IPS DF 6.9 (cell line): ENCODE measurements at regions not wholly inside any gene's neighbourhood (a gene's known extent, or its start where the extent isn't known, plus 50 kb on each side); places are given as distances from the start of the nearest gene placed in this dataset.
"Not testable (repeated sequence)": the region's sequence is repeated elsewhere in the genome, so short reads cannot be mapped to it uniquely, and the experiment has no call there.

Experiments
- DNase-seq: peaks from one replicate; pipeline ENCODE4 v3.0.0-alpha.2; 2013; ENCODE audit warnings: low read depth, low spot score
- H3K27ac ChIP-seq: one replicate; pipeline ENCODE4 v1.5.1; 2013; ENCODE audit warnings: low read length, control low read depth
- H3K27me3 ChIP-seq: 2 replicates; pipeline ENCODE4 v1.6.1; 2013; ENCODE audit warnings: mild to moderate bottlenecking, low read length; ENCODE audit not compliant: control insufficient read depth, insufficient read depth
- H3K36me3 ChIP-seq: 2 replicates; pipeline ENCODE4 v1.6.1; 2013; ENCODE audit warnings: low read length; ENCODE audit not compliant: control insufficient read depth, insufficient read depth
- H3K4me1 ChIP-seq: 2 replicates; pipeline ENCODE4 v1.6.1; 2013; ENCODE audit warnings: low read length; ENCODE audit not compliant: control insufficient read depth, insufficient read depth
- H3K4me3 ChIP-seq: 2 replicates; pipeline ENCODE4 v1.5.1; 2013; ENCODE audit warnings: mild to moderate bottlenecking, low read length
- H3K9me3 ChIP-seq: 2 replicates; pipeline ENCODE4 v1.6.1; 2013; ENCODE audit warnings: low read length, inconsistent platforms; ENCODE audit not compliant: control insufficient read depth, insufficient read depth
- WGBS: extraction: QIAGEN DNeasy Blood & Tissue Kit; methylation state at CpG from one replicate; pipeline ENCODE4 v1.1.7; 2013; ENCODE audit warnings: mixed read lengths, missing lambda C conversion rate; ENCODE audit not compliant: insufficient read length, insufficient coverage; 5-methylcytosine and 5-hydroxymethylcytosine counted together

- no peak for DNase-seq
- no CpG with 5 or more reads among the region's 4 CpGs for WGBS
- no peak overlapping the region for H3K4me3 ChIP-seq
- no peaks in the 10 kb centered on the region for H3K4me1 ChIP-seq
- H3K36me3 ChIP-seq: no peaks in the 10 kb centered on the region
- H3K27ac ChIP-seq: no peak overlapping the region
- no peaks in the 10 kb centered on the region for H3K27me3 ChIP-seq
- no peaks in the 10 kb centered on the region for H3K9me3 ChIP-seq
Observed at GRCh38 chr2:102871707-102872106, 109.9 kb downstream of the TMEM182 start.

GRCh38 chr2:102872388-102872787 is 110.6 kb downstream of the TMEM182 start:
- Histone ChIP-seq H3K9me3 (no peaks in the 10 kb centered on the region), H3K4me3 (no peak overlapping the region), H3K36me3 (no peaks in the 10 kb centered on the region), H3K27me3 (no peaks in the 10 kb centered on the region), H3K4me1 (no peaks in the 10 kb centered on the region), H3K27ac (no peak overlapping the region)
- no peak for DNase-seq
- no CpG with 5 or more reads among the region's 2 CpGs for WGBS

DNA sequence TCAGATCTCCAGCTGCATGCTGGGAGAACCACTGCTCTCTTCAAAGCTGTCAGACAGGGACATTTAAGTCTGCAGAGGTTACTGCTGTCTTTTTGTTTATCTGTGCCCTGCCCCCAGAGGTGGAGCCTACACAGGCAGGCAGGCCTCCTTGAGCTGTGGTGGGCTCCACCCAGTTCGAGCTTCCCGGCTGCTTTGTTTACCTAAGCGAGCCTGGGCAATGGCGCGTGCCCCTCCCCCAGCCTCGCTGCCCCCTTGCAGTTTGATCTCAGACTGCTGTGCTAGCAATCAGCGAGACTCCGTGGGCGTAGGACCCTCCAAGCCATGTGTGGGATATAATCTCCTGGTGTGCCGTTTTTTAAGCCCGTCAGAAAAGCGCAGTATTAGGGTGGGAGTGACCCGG is 117.7 kb downstream of the TMEM182 start:
- H3K27me3 ChIP-seq, H3K4me1 ChIP-seq, H3K36me3 ChIP-seq, H3K9me3 ChIP-seq, DNase-seq, H3K4me3 ChIP-seq, H3K27ac ChIP-seq: not testable (repeated sequence)
- no CpG with 5 or more reads among the region's 13 CpGs for WGBS

GRCh38 chr2:102880731-102881130 is 118.9 kb downstream of the TMEM182 start:
- H3K9me3 ChIP-seq: no peaks in the 10 kb centered on the region; the same call in 1 of the 2 replicates
- DNase-seq: no peak
- H3K27ac ChIP-seq: no peak overlapping the region
- H3K36me3 ChIP-seq: no peaks in the 10 kb centered on the region
- H3K4me1 ChIP-seq: no peaks in the 10 kb centered on the region
- H3K4me3 ChIP-seq: no peak overlapping the region
- no peaks in the 10 kb centered on the region for H3K27me3 ChIP-seq

GRCh38 chr2:102886216-102886893 is 124.5 kb downstream of the TMEM182 start:
- Histone ChIP-seq H3K4me3 (no peak overlapping the region), H3K36me3 (no peaks in the 10 kb centered on the region), H3K9me3 (no peaks in the 10 kb centered on the region), H3K27ac (no peak overlapping the region), H3K27me3 (no peaks in the 10 kb centered on the region), H3K4me1 (no peaks in the 10 kb centered on the region)
- WGBS: no CpG with 5 or more reads among the region's 3 CpGs
- no peak for DNase-seq

GRCh38 chr2:102888514-102888913 is 126.7 kb downstream of the TMEM182 start:
- no peak overlapping the region for H3K4me3 ChIP-seq
- WGBS: no CpG with 5 or more reads among the region's 4 CpGs
- H3K9me3 ChIP-seq: no peaks in the 10 kb centered on the region

GRCh38 chr2:102891296-102891695 is 129.5 kb downstream of the TMEM182 start:
- no peaks in the 10 kb centered on the region for H3K27me3 ChIP-seq
- no CpG with 5 or more reads among the region's 6 CpGs for WGBS
- DNase-seq: no peak
- H3K36me3 ChIP-seq: no peaks in the 10 kb centered on the region
- no peak overlapping the region for H3K4me3 ChIP-seq
- H3K9me3 ChIP-seq: no peaks in the 10 kb centered on the region
- H3K4me1 ChIP-seq: no peaks in the 10 kb centered on the region
- H3K27ac ChIP-seq: no peak overlapping the region

More at GRCh38 chr2:102888514-102888913, 126.7 kb downstream of the TMEM182 start:
- Histone ChIP-seq H3K4me1 (no peaks in the 10 kb centered on the region), H3K27me3 (no peaks in the 10 kb centered on the region), H3K36me3 (no peaks in the 10 kb centered on the region), H3K27ac (no peak overlapping the region)
- DNase-seq: no peak

DNA sequence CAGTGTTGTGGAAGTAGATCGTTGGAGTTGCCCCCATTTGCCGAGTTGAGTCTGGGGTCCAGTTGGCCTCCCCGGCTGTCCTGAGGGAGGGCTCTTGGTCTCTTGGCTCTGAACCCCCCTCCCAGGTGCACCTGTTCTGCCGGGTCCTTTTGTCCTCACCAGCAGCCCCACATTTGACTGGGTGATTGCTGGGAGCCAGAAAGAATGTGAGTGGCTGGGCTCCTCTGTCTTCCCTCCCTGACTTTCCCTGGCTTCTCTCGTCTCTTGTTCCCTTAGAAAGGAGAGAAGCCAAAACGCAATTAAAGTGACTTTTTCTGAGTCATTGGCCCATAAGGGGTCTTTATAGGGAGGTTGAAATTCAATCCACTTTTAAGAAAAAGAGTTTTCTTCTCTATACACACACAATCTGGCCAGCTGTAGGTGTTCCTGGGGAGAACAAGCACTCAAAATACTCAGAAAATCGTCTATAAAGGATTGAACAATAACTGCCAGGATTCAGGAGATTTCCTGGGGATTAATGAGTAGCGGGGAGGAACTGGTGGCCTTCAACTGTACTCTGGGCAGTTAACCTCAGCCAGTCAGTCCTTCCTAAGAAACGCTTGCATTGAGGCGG is 131.0 kb downstream of the TMEM182 start:
- no peak for DNase-seq
- Histone ChIP-seq H3K4me3 (no peak overlapping the region), H3K9me3 (no peaks in the 10 kb centered on the region), H3K27ac (no peak overlapping the region), H3K4me1 (no peaks in the 10 kb centered on the region), H3K36me3 (no peaks in the 10 kb centered on the region), H3K27me3 (no peaks in the 10 kb centered on the region)
- no CpG with 5 or more reads among the region's 10 CpGs for WGBS

- Histone ChIP-seq H3K36me3 (no peaks in the 10 kb centered on the region), H3K27ac (no peak overlapping the region), H3K9me3 (no peaks in the 10 kb centered on the region), H3K4me3 (no peak overlapping the region), H3K4me1 (no peaks in the 10 kb centered on the region), H3K27me3 (no peaks in the 10 kb centered on the region)
- no CpG with 5 or more reads among the region's 12 CpGs for WGBS
- no peak for DNase-seq
Observed at GRCh38 chr2:102893870-102894269, 132.0 kb downstream of the TMEM182 start.

DNA sequence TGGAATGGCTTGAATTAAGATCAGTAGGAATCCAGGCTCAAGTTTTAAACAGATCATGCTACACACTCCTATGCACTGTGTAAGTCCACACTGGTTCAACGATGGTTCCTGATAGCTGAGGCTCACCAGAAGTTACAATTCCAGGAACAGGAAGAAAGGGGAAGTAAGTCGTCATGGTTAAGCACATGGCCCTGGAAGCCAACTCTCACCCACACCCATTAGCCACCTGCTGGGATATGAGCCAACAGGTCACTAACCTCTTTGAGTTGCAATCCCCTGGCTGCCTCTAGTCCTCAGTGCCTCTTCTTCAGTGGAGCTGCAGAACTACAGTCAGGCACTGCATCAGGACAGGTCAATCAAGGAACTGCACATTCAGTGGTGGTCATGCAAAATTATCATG is 133.5 kb downstream of the TMEM182 start:
- no peak overlapping the region for H3K27ac ChIP-seq
- no peaks in the 10 kb centered on the region for H3K36me3 ChIP-seq
- no peak overlapping the region for H3K4me3 ChIP-seq
- WGBS: no CpG with 5 or more reads among the region's 2 CpGs
- no peaks in the 10 kb centered on the region for H3K27me3 ChIP-seq
- no peaks in the 10 kb centered on the region for H3K4me1 ChIP-seq
- DNase-seq: peak; percentile 7
- no peaks in the 10 kb centered on the region for H3K9me3 ChIP-seq

DNA sequence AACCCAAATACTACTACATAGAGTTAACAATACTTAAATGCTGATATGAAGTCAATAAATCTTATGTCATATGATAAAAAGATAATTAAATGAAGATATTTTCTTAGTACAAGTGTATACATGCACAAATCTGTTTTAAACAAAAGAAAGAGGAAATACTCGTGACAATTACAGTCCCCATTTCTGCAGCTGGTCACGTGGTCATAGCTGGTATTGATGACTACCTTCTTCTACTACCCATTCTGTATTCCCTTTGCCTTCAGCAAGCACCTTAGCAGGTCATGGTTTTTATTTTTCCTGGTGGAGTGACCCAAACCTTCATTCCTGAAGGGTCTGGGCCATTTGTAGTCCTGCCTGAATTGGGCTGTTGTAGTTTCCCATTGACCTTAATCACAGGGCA is 147.4 kb downstream of the TMEM182 start:
- WGBS: no CpG with 5 or more reads among the region's 2 CpGs
- H3K36me3 ChIP-seq, DNase-seq, H3K27ac ChIP-seq, H3K27me3 ChIP-seq, H3K4me1 ChIP-seq, H3K9me3 ChIP-seq, H3K4me3 ChIP-seq: not testable (repeated sequence)
